GM19351 (cell line): ENCODE measurements at regions not wholly inside any gene's neighbourhood (a gene's known extent, or its start where the extent isn't known, plus 50 kb on each side); places are given as distances from the start of the nearest gene placed in this dataset.
"Not testable (repeated sequence)": the region's sequence is repeated elsewhere in the genome, so short reads cannot be mapped to it uniquely, and the experiment has no call there.

Experiments used
- ATAC-seq: cut with Tn5 transposase; IDR thresholded peaks from one replicate; pipeline ENCODE4 v1.9.1; 2021; ENCODE audit warnings: mild to moderate bottlenecking, moderate library complexity; ENCODE audit not compliant: unreplicated experiment

- no peak for ATAC-seq
Observed at GRCh38 chr19:28155265-28155664, 1057.7 kb downstream of the UQCRFS1 start.

DNA sequence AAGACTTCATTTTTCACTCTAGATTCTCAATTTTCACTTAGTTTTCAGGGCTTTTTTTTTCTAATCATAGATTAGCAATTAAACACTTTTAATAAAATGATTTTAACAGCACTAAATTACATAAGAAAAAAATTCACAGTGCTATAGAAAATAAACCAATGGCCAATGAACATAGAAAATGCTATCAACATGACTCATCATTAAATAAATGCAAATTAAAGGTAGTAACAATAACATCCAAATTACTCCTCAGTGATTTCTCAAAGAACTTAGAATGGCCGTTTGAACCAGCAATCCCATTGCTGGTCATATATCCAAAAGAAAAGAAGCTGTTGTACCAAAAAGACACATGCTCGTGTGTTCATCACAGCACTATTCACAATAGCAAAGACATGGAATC lies 1058.9 kb downstream of the UQCRFS1 start:
- no peak for ATAC-seq

DNA sequence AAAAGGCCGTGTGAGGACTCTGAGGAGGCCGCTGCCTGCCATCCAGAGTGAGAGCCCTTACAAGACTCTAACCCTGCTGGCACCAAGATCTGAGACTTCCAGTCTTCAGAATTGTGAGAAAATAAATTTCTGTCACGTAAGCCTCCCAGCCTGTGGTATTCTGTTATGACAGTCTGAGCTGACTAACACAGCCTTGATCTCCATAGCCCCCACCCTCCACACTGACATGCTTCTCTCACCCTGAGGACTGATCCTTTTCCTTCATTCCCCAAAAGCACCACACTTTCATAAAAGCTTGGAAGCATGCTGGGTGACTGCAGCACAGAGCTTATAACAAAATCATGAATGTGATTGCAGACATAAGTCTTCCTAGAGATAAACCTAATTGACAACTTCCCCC lies 1059.8 kb downstream of the UQCRFS1 start:
- no peak for ATAC-seq

- ATAC-seq: no peak
Observed at GRCh38 chr19:28152195-28152594, 1060.8 kb downstream of the UQCRFS1 start.

DNA sequence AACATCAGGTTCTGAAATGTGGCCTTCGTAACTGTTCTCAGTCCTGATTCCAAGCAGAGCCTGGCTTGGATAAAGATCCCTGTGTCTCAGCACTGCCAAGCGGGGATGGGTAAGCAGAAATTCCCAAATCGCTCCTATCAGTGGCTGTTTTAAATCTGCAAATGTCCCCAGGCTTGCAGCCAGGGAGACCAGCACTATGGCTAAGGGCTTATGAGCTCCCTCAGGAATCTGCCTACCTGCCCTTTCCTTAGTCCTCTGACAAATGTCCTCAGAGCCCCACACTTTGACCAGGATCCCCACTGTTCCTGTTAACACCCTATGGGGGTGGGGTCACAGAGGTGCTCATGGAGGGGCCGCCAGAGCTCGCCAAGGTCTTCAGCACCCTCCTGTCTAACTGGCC lies 1062.8 kb downstream of the UQCRFS1 start:
- ATAC-seq: no peak

DNA sequence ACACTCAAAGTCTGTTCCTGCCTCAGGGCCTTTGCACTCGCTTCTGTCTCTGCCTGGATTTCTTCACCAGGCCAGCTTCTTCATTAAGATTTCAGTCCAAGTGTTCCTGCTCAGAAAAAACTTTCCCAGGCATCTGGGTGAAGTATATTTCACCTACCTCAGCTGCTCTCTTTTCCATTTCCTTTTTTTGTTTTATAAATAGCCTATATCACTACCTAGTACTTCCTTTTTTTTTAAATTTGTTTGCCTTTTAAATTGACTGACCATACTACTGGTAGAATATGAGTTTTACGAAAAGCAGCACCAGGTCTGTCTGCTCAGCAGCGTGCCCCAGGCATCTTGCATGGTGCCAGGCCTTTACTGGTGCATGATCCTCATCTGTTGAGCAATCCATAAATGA lies 1064.4 kb downstream of the UQCRFS1 start:
- no peak for ATAC-seq

GRCh38 chr19:28142258-28142657 lies 1070.7 kb downstream of the UQCRFS1 start:
- no peak for ATAC-seq

- no peak for ATAC-seq
Observed at GRCh38 chr19:28140201-28140600, 1072.8 kb downstream of the UQCRFS1 start.

GRCh38 chr19:28137772-28138171 lies 1075.2 kb downstream of the UQCRFS1 start:
- no peak for ATAC-seq

- no peak for ATAC-seq
Observed at GRCh38 chr19:28136796-28137195, 1076.2 kb downstream of the UQCRFS1 start.

- ATAC-seq: no peak
Observed at GRCh38 chr19:28135825-28136224, 1077.1 kb downstream of the UQCRFS1 start.

DNA sequence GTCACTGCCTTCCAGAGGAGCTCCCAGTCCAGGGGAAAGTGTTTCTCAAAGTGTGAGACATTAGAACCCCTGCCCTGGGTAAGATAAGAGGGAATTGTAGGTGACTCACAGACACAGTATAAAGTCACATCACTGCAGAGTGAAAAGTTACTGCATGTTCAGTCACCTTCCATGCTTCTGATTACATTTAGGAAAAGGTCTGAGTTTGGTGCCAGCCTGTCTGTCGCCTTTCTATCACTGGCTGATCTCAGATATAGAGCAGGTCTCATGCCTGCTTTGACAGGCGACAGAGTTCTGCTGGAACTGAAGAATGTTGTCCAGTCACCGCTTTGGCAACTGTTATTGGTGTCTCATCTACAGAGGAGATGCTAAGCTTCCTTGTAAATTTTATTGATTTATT lies 1078.6 kb downstream of the UQCRFS1 start:
- no peak for ATAC-seq

DNA sequence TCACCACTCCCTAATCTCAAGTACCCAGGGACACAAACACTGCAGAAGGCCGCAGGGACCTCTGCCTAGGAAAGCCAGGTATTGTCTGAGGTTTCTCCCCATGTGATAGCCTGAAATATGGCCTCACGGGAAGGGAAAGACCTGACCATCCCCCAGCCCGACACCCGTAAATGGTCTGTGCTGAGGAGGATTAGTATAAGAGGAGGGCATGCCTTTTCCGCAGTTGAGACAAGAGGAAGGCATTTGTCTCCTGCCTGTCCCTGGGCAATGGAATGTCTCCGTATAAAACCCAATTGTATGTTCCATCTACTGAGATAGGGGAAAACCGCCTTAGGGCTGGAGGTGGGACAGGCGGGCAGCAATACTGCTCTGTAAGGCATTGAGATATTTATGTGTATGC lies 1082.1 kb downstream of the UQCRFS1 start:
- ATAC-seq: not testable (repeated sequence)

- ATAC-seq: no peak
Observed at GRCh38 chr19:28130066-28130511, 1082.9 kb downstream of the UQCRFS1 start.

GRCh38 chr19:28128341-28128740 lies 1084.6 kb downstream of the UQCRFS1 start:
- ATAC-seq: no peak

GRCh38 chr19:28126135-28126898 lies 1086.6 kb downstream of the UQCRFS1 start:
- ATAC-seq: no peak

DNA sequence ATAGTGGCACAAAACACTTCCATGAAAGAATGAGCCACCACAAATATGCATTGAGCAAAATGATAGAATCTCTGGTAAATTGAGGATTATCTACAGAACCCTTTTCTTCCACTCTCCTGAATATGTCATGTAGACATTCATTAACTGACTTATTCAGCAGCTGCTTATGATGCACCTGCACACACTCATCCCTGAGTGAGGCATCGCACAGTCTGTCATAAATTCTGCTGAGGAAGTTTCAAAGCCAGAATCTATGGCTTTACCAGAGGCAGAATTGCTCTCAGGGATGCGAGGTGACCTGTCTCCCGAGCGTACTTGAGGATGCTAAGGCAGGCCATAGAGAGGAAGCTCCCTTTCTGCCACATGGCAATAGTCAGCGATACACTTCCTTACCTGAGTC lies 1090.2 kb downstream of the UQCRFS1 start:
- ATAC-seq: no peak

DNA sequence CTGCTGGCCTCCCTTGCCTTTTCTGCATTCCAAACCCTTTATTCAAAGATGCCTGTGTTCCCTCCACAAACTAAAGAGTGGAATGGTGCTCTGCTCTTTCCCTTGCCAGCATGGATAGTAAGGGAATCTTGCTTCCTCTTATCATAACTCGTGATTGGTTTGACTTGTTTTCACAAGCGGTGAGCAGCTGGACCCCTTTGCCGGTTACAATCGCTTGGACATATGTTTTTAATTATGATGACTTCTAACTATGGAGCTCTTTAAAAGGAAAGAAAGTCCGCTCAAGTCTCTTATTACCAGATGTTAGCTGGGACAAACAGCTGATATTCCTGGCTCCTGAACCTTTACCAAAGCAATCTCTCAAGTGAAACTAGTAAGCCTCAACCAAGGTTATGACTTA lies 1094.7 kb downstream of the UQCRFS1 start:
- no peak for ATAC-seq

DNA sequence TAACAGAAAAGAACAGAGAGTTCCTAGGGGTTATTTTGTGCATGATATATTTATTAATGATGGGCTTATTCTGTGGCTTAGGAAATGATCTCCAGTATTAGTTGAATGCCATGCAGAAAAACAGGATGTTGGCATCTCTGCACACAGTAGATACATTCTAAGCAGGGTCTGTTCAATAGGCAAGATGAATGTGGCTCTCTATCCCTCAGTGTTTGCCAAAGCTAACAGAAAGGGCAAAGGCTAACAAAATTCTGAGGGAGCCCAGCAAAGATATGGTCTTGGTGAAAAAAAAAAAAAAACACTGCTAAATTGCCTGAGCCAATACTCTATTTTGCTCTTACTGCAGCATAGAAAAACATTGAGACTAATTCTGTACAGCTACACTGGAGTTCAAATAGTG lies 1095.8 kb downstream of the UQCRFS1 start:
- no peak for ATAC-seq

- not testable (repeated sequence) for ATAC-seq
Observed at GRCh38 chr19:28116379-28116778, 1096.6 kb downstream of the UQCRFS1 start.

DNA sequence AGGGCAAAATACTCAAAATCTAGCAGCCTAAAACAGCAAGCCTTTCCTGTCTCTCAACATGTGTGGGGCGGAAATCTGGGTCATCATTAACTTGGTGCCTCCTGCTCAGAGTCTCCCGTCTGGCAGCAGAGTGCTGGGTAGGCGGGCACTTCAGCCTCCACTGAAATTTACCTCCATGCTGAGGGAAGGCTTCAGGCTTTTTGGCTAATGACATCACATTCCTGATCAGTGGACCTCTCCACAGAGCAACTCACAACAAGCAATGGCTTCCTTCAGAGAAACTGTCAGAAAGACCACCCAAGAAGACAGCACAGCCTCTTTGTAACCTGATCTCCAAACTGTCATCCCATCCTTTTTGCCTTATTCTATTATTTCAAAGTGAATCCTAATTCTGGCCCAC lies 1109.0 kb downstream of the UQCRFS1 start:
- ATAC-seq: no peak

- ATAC-seq: not testable (repeated sequence)
Observed at GRCh38 chr19:28084659-28085157, 1128.2 kb downstream of the UQCRFS1 start.

DNA sequence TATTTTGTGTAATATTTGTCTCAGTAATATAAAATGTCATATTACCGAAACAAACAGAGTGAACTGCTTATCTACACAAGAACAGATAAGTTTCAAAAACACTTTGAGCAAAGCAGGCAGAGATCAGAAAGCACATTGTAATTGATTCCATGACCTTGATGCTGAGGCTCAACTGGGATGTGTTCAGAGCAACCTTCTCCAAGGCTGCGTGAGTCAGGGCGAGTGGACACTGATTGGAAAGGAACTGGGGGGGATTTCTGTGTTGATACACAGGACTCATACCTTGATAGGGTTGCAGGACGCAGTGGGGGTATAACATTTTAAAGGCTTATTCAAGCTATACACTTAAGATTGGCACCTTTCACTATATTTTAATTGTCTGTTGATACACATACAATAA lies 1136.3 kb downstream of the UQCRFS1 start:
- no peak for ATAC-seq
